ENCODE measurements at regions not wholly inside any gene's neighbourhood (a gene's known extent, or its start where the extent isn't known, plus 50 kb on each side); places are given as distances from the start of the nearest gene placed in this dataset.
"Not testable (repeated sequence)": the region's sequence is repeated elsewhere in the genome, so short reads cannot be mapped to it uniquely, and the experiment has no call there.

GRCh38 chr11:87536565-87536964 is 498.8 kb downstream of the TMEM135 start:
- no peak for DNase-seq

DNA sequence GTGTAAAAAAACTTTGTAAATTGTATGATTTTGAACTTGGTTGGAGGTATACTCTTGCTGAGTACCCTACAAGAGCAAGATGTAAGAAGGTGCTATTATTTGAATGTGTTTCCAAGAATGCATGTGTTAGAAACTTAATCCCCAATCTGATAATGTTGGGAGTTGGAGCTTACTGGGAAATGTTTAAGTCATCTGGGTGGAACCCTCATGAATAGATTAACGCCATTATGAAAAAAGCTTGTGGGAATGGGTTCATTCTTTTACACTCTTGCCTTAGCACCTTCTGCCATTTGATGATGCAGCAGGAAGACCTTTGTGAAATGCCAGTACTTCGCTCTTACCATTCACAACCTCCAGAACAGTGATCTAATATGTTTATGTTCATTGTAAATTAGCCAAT is 498.3 kb downstream of the TMEM135 start:
- Histone ChIP-seq H3K4me1 (no peaks in the 10 kb centered on the region), H3K4me3 (ENCODE audit: low read depth, low read length) (no peak overlapping the region), H3K9me3 (no peaks in the 10 kb centered on the region), H3K36me3 (no peaks in the 10 kb centered on the region), H3K27me3 (no peaks in the 10 kb centered on the region)
- DNase-seq, result no peak
- no peak for TF ChIP-seq CTCF (IDR thresholded peaks at IDR 0.05; ENCODE audit: low read depth, low read length)

More at GRCh38 chr11:87536565-87536964, 498.8 kb downstream of the TMEM135 start:
- Histone ChIP-seq H3K4me1 (no peaks in the 10 kb centered on the region), H3K27me3 (no peaks in the 10 kb centered on the region), H3K4me3 (ENCODE audit: low read depth, low read length) (no peak overlapping the region), H3K36me3 (no peaks in the 10 kb centered on the region), H3K9me3 (no peaks in the 10 kb centered on the region)
- no peak for TF ChIP-seq CTCF (IDR thresholded peaks at IDR 0.05; ENCODE audit: low read depth, low read length)

GRCh38 chr11:87535513-87535912 is 497.8 kb downstream of the TMEM135 start:
- Histone ChIP-seq H3K36me3 (no peaks in the 10 kb centered on the region), H3K9me3 (no peaks in the 10 kb centered on the region), H3K4me1 (no peaks in the 10 kb centered on the region), H3K27me3 (no peaks in the 10 kb centered on the region), H3K4me3 (ENCODE audit: low read depth, low read length) (no peak overlapping the region)
- DNase-seq, result no peak
- no peak for TF ChIP-seq CTCF (IDR thresholded peaks at IDR 0.05; ENCODE audit: low read depth, low read length)

DNA sequence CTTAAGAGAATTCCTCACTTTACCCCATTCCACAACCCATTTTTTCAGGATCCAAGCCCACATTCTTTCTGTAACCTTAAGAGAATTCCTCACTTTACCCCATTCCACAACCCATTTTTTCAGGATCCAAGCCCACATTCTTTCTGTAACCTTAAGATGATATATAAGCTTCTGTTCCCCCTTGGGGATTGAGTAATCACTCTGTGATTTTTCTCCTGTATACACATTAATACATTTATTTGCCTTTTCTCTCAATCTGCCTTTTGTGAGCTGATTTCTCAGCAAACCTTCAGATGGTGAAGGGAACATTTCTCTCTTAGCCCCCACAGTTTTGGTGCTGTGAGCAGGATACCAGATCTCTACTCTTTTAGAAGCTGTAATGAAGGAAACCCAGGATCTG is 494.1 kb downstream of the TMEM135 start:
- not testable (repeated sequence) for H3K27me3 ChIP-seq; H3K4me1 ChIP-seq; H3K4me3 ChIP-seq (ENCODE audit: low read depth, low read length); DNase-seq; H3K9me3 ChIP-seq; H3K36me3 ChIP-seq

DNA sequence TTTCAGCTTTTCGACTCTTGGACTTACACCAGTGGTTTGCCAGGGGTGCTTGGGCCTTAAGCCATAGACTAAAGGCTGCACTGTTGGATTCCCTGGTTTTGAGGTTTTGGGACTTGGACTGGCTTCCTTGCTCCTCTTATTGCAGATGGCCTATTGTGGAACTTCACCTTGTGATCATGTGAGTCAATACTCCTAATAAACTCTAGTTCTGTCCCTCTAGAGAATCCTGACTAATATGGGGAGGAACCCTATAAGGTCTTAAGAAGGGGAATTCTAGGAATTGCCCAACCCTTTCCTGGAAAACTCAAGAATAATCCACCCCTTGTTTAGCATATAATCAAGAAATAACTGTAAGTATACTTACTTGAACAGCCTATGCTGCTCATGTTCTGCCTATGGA is 491.8 kb downstream of the TMEM135 start:
- Histone ChIP-seq H3K4me1 (no peaks in the 10 kb centered on the region), H3K27me3 (no peaks in the 10 kb centered on the region), H3K4me3 (ENCODE audit: low read depth, low read length) (no peak overlapping the region), H3K36me3 (no peaks in the 10 kb centered on the region), H3K9me3 (no peaks in the 10 kb centered on the region)
- TF ChIP-seq CTCF (IDR thresholded peaks at IDR 0.05; ENCODE audit: low read depth, low read length), result no peak
- DNase-seq, result no peak

DNA sequence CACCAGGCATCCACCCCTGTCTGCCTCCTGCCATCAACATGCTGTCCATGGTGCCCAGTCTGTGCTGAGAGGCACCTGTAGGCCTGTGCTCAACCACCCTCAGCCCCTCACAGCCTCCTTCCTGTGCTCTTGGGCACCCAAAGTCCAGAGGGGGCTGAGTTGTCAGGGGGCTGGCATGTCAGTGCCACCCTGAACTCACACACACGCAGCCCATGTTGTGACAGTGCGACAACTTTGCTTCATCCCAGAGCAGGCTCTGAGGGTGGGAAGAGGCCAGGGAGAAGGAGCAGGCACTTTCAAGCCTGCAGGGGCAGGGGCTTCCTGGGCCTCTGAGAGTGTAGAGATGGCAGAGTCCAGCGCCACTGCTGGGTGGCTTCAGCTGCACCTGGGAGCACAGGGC is 491.0 kb downstream of the TMEM135 start:
- DNase-seq, result no peak
- no peaks in the 10 kb centered on the region for H3K36me3 ChIP-seq
- H3K27me3 ChIP-seq, result no peaks in the 10 kb centered on the region
- TF ChIP-seq CTCF (IDR thresholded peaks at IDR 0.05; ENCODE audit: low read depth, low read length), result no peak
- H3K4me3 ChIP-seq (ENCODE audit: low read depth, low read length), result no peak overlapping the region
- no peaks in the 10 kb centered on the region; the same call in 1 of the 2 replicates for H3K9me3 ChIP-seq
- H3K4me1 ChIP-seq, result no peaks in the 10 kb centered on the region

DNA sequence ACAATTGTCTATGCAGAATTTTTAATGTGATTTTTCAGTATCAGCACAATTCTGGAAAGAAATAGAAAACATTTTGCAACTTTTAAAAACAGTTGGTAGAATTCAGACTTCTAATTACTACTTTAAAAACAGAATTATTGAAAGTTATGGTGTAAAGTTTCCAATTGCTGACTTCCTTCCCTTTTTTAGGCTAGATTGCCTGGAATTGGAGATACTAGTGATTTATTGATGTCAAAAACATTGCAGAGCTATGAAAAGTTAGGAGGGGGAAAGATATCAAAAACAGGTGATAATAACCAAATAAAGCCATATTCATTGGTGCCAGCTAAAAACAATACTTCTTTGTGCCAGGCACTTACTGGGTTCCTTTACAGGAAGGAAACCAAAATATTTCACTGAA is 485.5 kb downstream of the TMEM135 start:
- Histone ChIP-seq H3K36me3 (no peaks in the 10 kb centered on the region), H3K27me3 (no peaks in the 10 kb centered on the region), H3K4me1 (no peaks in the 10 kb centered on the region), H3K9me3 (no peaks in the 10 kb centered on the region; the same call in 1 of the 2 replicates), H3K4me3 (ENCODE audit: low read depth, low read length) (no peak overlapping the region)
- no peak for DNase-seq
- TF ChIP-seq CTCF (IDR thresholded peaks at IDR 0.05; ENCODE audit: low read depth, low read length), result no peak

All from BE2C (cell line).